Thyroid gland (tissue), 4 donors: ENCODE measurements at regions not wholly inside any gene's neighbourhood (a gene's known extent, or its start where the extent isn't known, plus 50 kb on each side); places are given as distances from the start of the nearest gene placed in this dataset.

Source experiments
- DNase-seq, 2 donors: peaks; one replicate each; pipeline ENCODE4 v3.0.0-alpha.2; 2019
- H3K27ac ChIP-seq, 3 donors: fragments of 200-600 bp; sonication (generic); 1 replicate in 2 of 3; 2 replicates in 1 of 3; pipeline ENCODE4 v1.5.1; 2016 to 2019; ENCODE audit warnings: mild to moderate bottlenecking in 1 of 3, moderate library complexity in 1 of 3
- H3K27me3 ChIP-seq: fragments of 200-600 bp; sonication (generic); one replicate; pipeline ENCODE4 v1.5.1; 2019
- H3K36me3 ChIP-seq, 2 donors: fragments of 200-600 bp; sonication (generic); one replicate each; pipeline ENCODE4 v1.5.1; 2016 to 2019
- H3K4me1 ChIP-seq, 2 donors: fragments of 200-600 bp; sonication (generic); one replicate each; pipeline ENCODE4 v1.5.1; 2017 to 2019
- H3K4me3 ChIP-seq, 3 donors: fragments of 200-600 bp; sonication (generic); replicated peaks in 1 of 3; 1 replicate in 2 of 3; 2 replicates in 1 of 3; pipeline ENCODE4 v1.5.1; 2016; ENCODE audit warnings: mild to moderate bottlenecking in 1 of 3
- H3K9me3 ChIP-seq: fragments of 200-600 bp; sonication (generic); one replicate; pipeline ENCODE4 v1.5.1; 2017
- POLR2A ChIP-seq, 2 donors: fragments of 450-650 bp; IDR thresholded peaks; one replicate each; pipeline ENCODE4 v1.6.1; 2017; ENCODE audit warnings: antibody characterized with exemption in 2 of 2, mild to moderate bottlenecking in 2 of 2, moderate library complexity in 1 of 2
- WGBS, 2 donors: methylation state at CpG; one replicate each; pipeline ENCODE4 v1.1.5; 2017; 5-methylcytosine and 5-hydroxymethylcytosine counted together
- intact Hi-C: fragments of 100-400 bp; cut with DNase I; formaldehyde crosslinking; loops from one replicate; pipeline ENCODE4 v1.15.1; 2023
- TF ChIP-seq, protein P1 (sequence below), 6 experiments: fragments of 200-600 bp in 3 of 6; fragments of 450-650 bp in 3 of 6; sonication (generic) in 3 of 6; IDR thresholded peaks; one replicate each; pipeline ENCODE4 v1.5.1; 2016 to 2019; ENCODE audit warnings: antibody characterized with exemption in 6 of 6, mild to moderate bottlenecking in 2 of 6, inconsistent platforms in 1 of 6, moderate library complexity in 1 of 6

DNA sequence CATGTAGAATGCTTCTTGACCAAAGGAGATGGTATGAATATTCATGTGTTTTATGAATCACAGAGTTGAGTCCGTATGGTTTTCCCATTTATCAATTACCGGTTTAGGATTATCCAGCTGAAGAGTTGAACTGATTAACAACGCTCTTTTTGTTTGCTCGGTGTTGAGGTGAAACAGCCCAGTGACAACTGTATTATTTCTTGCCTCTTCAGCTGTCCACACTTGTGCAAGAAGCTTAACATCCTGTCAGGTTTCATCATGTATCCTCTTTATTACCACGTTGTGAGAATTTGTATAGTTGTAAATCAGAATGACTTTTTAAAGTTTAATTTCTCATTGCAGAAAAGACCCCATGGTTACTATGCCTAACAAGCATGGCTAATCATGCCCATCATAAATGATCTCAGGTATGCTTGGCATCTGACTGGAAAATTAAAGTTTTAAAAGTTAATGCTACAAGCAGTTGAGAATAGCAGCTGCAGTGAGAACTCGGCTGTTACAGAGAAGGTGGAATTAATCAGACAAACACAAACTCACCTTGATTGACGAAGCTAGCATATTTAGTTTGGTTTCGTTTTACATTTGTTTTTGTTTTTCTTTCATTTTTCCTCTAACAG lies 563.2 kb upstream of the ADGRL2 start:
- no peaks in the 10 kb centered on the region for H3K27me3 ChIP-seq
- TF ChIP-seq, protein P1, sequence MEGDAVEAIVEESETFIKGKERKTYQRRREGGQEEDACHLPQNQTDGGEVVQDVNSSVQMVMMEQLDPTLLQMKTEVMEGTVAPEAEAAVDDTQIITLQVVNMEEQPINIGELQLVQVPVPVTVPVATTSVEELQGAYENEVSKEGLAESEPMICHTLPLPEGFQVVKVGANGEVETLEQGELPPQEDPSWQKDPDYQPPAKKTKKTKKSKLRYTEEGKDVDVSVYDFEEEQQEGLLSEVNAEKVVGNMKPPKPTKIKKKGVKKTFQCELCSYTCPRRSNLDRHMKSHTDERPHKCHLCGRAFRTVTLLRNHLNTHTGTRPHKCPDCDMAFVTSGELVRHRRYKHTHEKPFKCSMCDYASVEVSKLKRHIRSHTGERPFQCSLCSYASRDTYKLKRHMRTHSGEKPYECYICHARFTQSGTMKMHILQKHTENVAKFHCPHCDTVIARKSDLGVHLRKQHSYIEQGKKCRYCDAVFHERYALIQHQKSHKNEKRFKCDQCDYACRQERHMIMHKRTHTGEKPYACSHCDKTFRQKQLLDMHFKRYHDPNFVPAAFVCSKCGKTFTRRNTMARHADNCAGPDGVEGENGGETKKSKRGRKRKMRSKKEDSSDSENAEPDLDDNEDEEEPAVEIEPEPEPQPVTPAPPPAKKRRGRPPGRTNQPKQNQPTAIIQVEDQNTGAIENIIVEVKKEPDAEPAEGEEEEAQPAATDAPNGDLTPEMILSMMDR (IDR thresholded peaks at IDR 0.05) = no peak
- no peak for TF ChIP-seq POLR2A (IDR thresholded peaks at IDR 0.05)
- 26 to 27% methylated on average over 8 of the region's 8 CpGs for WGBS, 2 donors
- no peaks in the 10 kb centered on the region for H3K9me3 ChIP-seq
- intact Hi-C loops = no loop called here
- H3K4me3 ChIP-seq = peak overlapping the region in 1 of 3 donors; percentile 25
- no peaks in the 10 kb centered on the region for H3K36me3 ChIP-seq
- peaks cover 0 to 8% of the 10 kb centered on the region in 2 donors for H3K4me1 ChIP-seq
- no peak for DNase-seq
- H3K27ac ChIP-seq = peak overlapping the region in 1 of 3 donors; percentile 51

DNA sequence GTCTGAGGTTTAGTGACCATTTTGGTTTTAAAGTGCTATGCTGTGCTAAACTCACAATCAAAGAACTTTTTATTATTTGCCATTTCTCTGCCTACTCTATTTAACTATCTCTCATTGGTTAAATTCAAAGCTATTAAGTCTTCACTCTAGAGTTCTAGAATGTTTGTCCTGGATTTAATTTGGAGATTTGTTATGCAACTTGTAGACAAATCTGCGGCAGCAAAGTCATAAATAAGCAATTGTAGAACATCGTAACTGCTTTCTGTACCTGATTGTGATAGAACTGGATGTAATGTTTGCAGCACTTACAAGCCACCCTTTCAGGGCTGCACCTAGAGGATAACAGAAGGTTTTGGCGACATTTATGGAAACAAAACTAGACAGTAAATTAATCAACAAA lies 566.5 kb upstream of the ADGRL2 start:
- intact Hi-C loops = no loop called here
- DNase-seq = no peak
- peaks cover 0 to 8% of the 10 kb centered on the region in 2 donors for H3K4me1 ChIP-seq
- 93 to 95% methylated on average over 3 of the region's 3 CpGs for WGBS, 2 donors
- H3K27ac ChIP-seq = no peak overlapping the region
- no peaks in the 10 kb centered on the region for H3K9me3 ChIP-seq
- TF ChIP-seq POLR2A (IDR thresholded peaks at IDR 0.05) = no peak
- TF ChIP-seq, protein P1 (IDR thresholded peaks at IDR 0.05) = no peak
- H3K36me3 ChIP-seq = no peaks in the 10 kb centered on the region
- no peaks in the 10 kb centered on the region for H3K27me3 ChIP-seq
- no peak overlapping the region for H3K4me3 ChIP-seq

DNA sequence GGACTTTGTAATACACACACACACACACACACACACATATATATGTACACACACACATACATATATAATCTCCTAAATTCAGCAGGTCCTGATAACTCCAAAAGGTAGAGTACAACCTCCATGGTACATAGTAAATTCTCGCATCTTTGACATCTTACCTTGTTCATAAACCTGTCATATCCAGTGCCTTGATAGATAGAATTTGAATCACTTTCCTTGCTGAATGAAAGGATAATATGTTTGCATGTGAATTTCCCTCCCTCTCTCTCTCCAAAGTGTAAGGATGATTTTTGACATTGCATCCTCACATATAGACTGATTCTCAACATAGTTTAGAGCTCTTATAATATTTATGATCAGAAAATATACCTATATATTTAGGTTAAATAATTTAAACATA lies 567.1 kb upstream of the ADGRL2 start:
- no peak for DNase-seq
- Histone ChIP-seq H3K4me1 (peaks cover 0 to 2% of the 10 kb centered on the region in 2 donors), H3K27me3 (no peaks in the 10 kb centered on the region), H3K4me3 (no peak overlapping the region), H3K27ac (no peak overlapping the region), H3K9me3 (no peaks in the 10 kb centered on the region), H3K36me3 (no peaks in the 10 kb centered on the region)
- WGBS, 2 donors = 98 to 100% methylated on average over 1 of the region's 1 CpG
- intact Hi-C loops = no loop called here
- TF ChIP-seq POLR2A (IDR thresholded peaks at IDR 0.05) = no peak
- TF ChIP-seq, protein P1 (IDR thresholded peaks at IDR 0.05) = no peak

DNA sequence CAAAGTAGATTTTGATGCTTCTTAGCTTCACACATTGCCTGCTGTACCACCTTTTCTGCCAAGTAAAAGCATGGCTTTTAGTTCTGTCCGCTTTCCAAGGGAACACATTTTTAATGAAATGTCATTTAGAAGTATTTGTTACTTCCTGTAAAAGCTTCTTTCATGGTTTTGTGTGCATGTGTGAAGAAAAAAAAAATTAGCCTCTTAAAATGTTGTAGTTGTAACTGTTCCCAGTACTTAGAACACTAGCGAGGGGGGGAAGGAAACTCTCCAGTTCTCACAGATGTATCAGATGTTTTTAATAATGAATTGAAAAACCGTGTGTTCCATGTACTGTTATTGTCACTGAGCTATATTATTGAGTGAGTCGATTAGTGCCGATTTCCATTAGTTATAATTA lies 568.3 kb upstream of the ADGRL2 start:
- intact Hi-C loops = no loop called here
- 61 to 68% methylated on average over 5 of the region's 5 CpGs for WGBS, 2 donors
- Histone ChIP-seq H3K27me3 (no peaks in the 10 kb centered on the region), H3K36me3 (no peaks in the 10 kb centered on the region), H3K4me3 (no peak overlapping the region), H3K4me1 (no peaks in the 10 kb centered on the region), H3K27ac (no peak overlapping the region), H3K9me3 (no peaks in the 10 kb centered on the region)
- DNase-seq = no peak
- TF ChIP-seq, protein P1 (IDR thresholded peaks at IDR 0.05) = no peak
- TF ChIP-seq POLR2A (IDR thresholded peaks at IDR 0.05) = no peak

DNA sequence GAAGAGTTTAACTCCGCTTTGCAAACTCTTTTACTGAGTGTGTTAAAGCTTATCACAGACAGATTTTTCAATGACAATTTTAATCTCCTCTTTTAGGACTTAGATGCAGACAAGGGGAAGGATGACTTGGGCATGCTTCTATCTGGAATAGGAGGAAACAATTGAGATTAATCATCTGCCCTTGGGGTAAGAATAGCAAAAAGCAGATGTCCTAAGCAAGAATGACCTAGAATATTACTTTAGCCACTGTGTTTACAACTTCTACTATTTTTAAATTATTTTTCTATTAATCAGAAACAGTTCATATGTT lies 569.0 kb upstream of the ADGRL2 start:
- WGBS, 2 donors = 84 to 86% methylated on average over 1 of the region's 1 CpG

More for the DNA sequence above, 569.0 kb upstream of the ADGRL2 start:
- no peak for DNase-seq
- H3K27ac ChIP-seq = no peak overlapping the region
- TF ChIP-seq POLR2A (IDR thresholded peaks at IDR 0.05) = no peak
- TF ChIP-seq, protein P1 (IDR thresholded peaks at IDR 0.05) = no peak
- H3K27me3 ChIP-seq = no peaks in the 10 kb centered on the region
- no peaks in the 10 kb centered on the region for H3K4me1 ChIP-seq
- no peaks in the 10 kb centered on the region for H3K9me3 ChIP-seq
- H3K4me3 ChIP-seq = no peak overlapping the region
- no peaks in the 10 kb centered on the region for H3K36me3 ChIP-seq
- intact Hi-C loops = no loop called here
